Fibroblast of lung (primary cell): ENCODE measurements at regions not wholly inside any gene's neighbourhood (a gene's known extent, or its start where the extent isn't known, plus 50 kb on each side); places are given as distances from the start of the nearest gene placed in this dataset.

Experiments used
- EZH2 ChIP-seq: IDR thresholded peaks from 2 replicates; pipeline ENCODE4 v1.5.1; 2012; ENCODE audit warnings: low read length, control low read depth, mild to moderate bottlenecking; ENCODE audit errors: missing control alignments
- TF ChIP-seq, protein P1 (sequence below), 2 donors: IDR thresholded peaks in 1 of 2; conservative IDR thresholded peaks in 1 of 2; 1 replicate in 1 of 2; 2 replicates in 1 of 2; pipeline ENCODE4 v1.5.1; 2011 to 2012; ENCODE audit warnings: low read length in 2 of 2, control low read depth in 1 of 2, inconsistent platforms in 1 of 2, low read depth in 1 of 2, mild to moderate bottlenecking in 1 of 2

DNA sequence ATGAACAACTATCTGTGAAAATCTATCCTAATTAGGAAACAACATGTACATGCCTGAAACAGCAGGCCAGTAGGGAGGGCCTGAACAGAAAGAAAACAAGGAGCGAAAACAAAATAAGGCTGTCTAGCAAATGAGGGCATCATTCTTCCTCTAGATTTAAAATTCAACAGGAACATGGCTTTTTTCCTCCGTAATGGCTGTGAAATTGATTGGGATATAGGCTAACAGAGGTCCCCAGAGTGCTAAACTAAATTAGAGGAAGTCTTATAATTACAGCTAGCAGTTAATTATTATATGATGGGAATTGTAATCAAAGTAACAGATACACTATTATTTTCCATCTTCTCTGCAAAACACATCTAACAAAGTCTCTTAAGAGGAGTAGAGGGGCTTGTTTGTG is 51.7 kb upstream of the TIAM1 start:
- TF ChIP-seq, protein P1, sequence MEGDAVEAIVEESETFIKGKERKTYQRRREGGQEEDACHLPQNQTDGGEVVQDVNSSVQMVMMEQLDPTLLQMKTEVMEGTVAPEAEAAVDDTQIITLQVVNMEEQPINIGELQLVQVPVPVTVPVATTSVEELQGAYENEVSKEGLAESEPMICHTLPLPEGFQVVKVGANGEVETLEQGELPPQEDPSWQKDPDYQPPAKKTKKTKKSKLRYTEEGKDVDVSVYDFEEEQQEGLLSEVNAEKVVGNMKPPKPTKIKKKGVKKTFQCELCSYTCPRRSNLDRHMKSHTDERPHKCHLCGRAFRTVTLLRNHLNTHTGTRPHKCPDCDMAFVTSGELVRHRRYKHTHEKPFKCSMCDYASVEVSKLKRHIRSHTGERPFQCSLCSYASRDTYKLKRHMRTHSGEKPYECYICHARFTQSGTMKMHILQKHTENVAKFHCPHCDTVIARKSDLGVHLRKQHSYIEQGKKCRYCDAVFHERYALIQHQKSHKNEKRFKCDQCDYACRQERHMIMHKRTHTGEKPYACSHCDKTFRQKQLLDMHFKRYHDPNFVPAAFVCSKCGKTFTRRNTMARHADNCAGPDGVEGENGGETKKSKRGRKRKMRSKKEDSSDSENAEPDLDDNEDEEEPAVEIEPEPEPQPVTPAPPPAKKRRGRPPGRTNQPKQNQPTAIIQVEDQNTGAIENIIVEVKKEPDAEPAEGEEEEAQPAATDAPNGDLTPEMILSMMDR (conservative IDR thresholded peaks at IDR 0.05 in 1 of 2, IDR thresholded peaks at IDR 0.05 in 1 of 2; ENCODE audit: low read depth in 1 of 2, low read length in 2 of 2), result no peak
- TF ChIP-seq EZH2, result no peak
